HG03342 (cell line): ENCODE measurements at regions not wholly inside any gene's neighbourhood (a gene's known extent, or its start where the extent isn't known, plus 50 kb on each side); places are given as distances from the start of the nearest gene placed in this dataset.
"Not testable (repeated sequence)": the region's sequence is repeated elsewhere in the genome, so short reads cannot be mapped to it uniquely, and the experiment has no call there.

Experiments
- ATAC-seq: cut with Tn5 transposase; IDR thresholded peaks from one replicate; pipeline ENCODE4 v1.9.1; 2021; ENCODE audit warnings: mild to moderate bottlenecking, moderate library complexity; ENCODE audit not compliant: unreplicated experiment

DNA sequence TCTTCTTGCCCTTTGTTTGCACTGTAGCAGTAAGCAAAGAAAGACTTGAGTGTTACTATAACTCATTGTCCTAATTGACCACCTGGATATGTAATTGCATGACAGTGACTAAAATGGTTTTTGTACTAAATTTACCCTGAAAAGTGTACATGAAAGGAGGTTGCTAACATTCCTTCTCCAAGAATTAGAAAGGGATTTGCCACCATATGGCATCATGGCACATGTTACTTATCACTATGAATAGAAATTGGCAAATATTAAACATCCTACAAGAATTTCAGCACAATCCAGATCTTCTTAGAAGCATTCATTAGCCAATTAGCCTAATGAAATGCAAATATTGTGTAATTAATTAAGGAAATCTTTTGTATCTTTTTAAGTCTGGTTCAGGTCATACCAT lies 834.2 kb downstream of the STPG2 start:
- ATAC-seq = no peak

DNA sequence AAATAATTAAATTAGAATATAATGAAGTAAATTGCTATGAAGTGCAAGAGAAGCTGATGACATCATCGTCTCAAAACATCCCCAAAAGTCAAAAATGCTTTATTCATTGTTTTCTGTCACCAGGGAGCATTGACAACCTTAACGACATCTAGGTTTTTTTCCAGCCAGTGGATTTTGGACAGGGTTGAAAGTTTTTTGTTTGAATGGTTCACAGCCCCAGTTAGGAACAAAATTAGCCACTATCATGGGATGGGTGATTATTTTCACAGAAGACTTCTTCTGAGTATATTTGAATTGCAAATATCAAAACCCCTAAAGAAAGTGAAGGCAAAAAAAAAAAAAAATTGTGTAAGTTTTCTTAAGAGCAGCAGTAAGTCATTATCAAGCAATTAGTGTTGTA lies 826.1 kb downstream of the STPG2 start:
- no peak for ATAC-seq

DNA sequence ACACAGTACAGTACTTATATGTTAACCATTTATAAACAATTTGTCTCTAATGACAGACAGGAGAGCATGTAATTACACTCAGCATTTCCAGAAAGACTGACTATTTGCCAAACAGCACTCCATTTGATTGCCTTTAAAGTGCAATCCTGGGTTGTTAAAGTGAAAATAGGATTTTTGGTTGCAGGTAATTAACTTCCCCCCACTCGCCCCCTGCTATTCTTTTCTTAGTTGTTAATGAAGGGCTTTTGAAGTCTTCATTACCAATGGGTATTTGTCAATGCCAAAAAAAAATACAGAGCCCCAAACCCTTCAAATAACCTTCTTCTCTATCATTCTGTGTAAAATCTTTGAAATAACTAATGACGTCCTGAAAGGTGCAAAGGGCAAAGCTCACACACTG lies 825.6 kb downstream of the STPG2 start:
- no peak for ATAC-seq

DNA sequence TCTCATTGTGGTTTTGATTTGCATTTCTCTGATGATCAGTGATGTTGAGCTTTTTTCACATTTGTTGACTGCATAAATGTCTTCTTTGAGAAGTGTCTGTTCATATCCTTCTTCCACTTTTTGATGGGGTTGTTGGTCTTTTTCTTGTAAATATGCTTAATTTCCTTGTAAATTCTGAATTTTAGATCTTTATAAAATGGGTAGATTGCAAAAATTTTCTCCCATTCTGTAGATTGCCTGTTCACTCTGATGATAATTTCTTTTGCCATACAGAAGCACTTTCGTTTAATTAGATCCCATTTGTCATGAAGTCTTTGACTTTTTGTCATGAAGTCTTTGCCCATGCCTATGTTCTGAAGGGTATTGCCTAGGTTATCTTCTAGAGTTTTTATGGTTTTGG lies 817.5 kb downstream of the STPG2 start:
- ATAC-seq = not testable (repeated sequence)

DNA sequence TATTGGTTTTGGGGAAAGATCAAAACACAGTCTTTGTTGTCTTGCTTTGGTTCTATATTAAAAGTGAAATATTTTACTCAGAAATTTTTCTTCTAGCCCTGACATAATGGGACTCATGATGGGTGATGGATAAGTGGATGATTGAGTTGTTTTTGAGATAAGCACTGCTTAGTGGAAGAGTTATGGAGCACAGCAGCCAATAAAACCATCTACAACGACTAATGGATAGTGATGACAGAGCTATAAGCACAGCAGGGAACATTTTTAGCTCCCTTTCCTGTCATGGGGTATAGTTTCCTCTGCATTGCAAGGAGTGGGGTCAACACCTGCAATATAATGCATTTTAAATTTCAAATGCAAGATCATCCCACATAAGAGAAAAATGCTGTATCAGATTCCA lies 812.4 kb downstream of the STPG2 start:
- no peak for ATAC-seq

DNA sequence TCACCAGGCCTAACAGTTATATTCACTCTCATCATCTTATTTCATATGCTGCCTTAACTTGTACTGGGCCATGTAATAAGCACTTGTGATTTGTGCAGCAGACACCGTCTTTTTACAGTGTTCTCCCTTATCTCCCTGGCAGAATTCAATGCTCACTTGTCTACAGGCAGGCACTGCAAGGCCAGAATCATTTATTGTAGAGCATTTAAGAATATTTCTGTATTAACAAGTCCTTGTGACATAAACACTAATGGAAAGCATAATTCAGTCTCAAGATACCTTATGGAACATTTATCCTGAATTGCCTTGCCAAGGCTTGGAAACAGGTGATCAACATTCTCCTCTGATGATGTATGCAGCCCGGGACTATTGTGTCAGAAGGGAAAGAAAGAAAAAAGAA lies 808.9 kb downstream of the STPG2 start:
- no peak for ATAC-seq

DNA sequence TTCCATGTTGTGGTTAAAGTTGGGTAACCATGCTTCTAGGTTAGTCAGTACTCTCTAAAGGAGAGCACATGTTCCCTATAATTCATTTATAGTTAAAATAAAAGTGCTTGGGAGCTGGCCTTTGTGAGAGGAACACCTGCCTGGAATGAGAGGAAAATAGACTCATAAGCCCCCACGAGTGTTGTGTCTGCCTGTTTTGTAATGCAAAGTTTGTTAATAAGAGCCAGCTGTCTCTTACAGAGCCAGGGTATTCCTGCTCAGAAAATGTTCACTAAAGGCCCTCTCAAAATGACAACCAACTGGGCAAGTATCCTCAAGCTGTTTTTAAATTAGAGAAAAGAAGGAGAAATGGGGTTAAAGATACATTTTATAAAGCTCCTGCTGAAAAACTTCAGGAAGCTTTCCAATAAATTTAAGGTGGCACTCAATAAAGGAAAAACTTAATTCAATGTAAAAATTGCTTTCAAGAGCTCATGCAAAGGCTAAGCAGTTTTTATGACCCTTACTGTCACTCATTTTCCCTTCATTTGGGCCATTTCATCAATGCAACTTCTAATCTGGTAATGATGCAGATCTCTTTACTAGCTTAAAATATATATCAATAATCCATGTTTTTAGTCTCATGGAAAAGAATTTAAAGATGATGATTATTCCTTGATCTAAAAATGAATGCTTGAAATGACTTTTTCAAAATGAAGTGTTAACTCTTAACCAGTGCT lies 793.6 kb downstream of the STPG2 start:
- ATAC-seq = no peak

DNA sequence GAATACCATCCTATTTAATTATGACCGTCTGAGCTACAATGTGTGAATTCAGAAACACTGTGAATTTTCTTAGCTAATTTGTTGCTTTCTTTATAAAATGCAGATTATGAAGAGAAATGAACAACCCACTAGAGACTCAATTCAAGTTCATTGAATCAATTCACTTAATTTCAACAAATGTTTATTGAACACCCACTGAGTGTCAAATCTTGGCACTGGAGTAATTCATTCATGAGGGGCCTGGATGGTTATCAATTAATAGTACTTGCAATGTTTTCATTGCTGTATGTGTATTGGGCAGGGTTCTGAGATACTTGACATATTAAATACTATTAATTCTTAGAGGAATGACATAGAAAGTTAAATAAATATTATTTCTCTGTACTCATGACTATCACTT lies 789.4 kb downstream of the STPG2 start:
- ATAC-seq = no peak

DNA sequence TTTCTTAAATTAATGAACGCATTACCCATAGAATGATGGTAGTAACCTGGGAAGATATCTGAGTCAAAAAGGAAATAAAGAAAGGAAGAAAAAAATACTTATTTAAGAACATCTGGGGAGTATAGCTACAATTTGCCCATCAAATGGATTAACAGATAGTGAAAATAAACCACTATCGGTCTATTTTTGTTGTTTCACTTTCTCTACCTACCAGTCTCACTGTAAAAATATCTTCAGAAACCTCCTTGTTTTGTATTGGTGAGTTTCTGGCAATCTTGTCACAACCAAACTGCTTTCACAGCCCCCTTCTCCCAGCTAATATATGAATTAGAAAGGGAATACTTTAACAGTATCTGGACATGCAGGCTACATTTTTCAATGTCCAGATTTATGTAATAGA lies 783.5 kb downstream of the STPG2 start:
- no peak for ATAC-seq

DNA sequence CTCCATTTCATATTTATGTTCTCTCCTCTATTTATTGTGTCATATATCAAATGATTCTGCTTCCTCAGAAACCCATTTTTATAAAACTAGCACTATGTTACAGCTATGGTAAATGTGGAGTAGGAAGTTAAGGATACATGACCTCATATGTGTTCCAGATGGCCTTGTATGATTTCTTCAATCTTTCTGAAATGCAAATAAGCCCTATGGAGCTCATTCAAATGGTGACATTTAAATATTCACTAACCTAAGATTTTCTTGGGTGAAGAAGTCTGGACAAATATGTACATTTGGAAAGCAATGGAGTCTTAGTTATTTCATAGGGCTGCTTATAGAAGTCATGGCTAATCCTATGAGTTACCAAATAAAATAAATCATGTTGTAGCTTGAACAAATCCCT lies 782.5 kb downstream of the STPG2 start:
- ATAC-seq = no peak

DNA sequence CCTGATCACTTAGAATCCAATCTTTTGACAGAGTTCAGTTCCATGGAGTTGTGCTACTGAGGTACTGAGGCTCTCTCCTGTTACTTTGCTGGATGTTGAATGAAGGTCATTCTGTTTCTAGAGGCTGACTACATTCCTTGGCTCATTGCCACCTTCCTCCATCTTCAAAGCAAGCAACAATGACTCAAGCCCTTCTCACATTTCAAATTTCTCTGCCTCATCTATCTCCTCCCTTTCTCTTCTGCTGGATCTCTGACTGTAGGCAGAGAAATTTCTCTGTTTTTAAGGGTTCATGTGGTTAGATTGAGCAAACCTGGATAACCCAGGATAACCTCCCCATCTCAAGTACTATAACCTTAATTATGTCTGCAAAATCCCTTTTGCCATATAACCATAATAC lies 775.4 kb downstream of the STPG2 start:
- ATAC-seq = no peak

DNA sequence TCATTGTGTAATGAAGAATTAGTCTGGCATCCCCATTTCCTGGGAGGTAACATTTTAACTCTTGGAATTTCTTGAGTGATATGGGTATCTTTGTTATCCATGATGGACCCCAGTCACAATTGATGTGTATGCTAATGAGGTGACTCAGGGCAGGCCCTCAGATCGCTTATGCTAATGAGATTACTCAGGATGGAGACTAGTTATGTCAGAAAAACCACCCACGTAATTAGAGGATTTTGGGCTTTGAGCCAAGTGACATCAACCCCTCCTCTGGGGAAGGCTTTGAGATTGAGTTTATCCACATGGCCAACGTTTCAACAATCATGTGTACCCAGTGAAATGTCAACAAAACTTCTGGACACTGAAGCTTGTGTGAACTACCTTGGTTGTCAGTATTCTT lies 772.7 kb downstream of the STPG2 start:
- ATAC-seq = no peak

DNA sequence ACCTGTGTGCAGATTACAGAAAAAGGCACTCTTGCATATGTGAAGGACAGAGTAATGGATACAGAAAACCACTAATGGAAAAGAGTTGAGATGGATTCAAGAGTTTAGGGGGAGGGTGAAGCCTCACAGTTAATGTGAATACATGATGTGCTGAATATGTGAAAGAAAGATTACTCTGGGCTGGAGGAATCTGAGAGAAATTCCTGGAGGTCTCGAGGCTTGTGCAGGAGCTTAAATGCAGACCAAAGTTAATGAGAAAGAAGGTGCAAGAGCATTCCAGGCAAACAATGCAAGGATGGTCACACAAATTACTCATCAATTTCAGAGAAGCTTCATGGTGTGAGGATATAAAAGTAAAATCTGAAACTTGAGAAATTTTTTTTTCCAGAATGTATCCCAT lies 768.8 kb downstream of the STPG2 start:
- no peak for ATAC-seq

DNA sequence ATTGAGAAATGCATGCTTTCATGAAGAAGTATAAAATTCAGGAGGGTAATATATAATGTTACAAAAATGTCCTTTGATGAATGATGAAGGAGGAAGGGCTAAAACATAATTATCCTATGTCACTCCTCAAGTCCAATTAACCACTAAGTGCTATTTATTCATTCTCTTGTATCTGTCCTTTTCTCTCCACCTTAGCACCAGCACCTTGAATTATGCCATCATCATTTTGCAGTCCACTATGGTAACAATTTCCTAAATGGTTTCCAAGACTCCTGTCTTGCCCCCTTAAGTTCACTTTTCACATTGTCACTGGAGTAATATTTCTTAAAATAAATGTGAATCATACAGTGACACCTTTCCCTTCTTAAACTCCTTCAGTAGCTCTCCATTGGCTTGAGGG lies 756.3 kb downstream of the STPG2 start:
- ATAC-seq = no peak

DNA sequence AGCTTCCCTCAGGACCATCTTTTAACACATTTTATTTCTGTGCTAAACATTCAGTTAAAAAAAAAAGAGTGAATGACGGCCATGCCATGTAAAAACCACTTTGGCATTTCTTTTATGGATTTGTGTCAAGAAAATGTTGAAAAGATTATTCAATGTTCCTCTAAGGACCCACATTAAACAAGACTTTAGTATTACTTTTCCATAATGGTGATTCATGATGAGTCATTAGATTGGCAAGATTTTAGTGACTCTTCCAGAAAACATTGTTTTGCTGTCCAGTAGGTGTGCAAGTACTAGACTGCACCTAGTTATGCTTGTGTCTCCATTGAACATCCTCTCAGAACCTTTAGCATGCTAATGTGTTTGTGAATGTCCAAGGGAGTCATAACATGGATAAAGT lies 748.6 kb downstream of the STPG2 start:
- ATAC-seq = no peak

DNA sequence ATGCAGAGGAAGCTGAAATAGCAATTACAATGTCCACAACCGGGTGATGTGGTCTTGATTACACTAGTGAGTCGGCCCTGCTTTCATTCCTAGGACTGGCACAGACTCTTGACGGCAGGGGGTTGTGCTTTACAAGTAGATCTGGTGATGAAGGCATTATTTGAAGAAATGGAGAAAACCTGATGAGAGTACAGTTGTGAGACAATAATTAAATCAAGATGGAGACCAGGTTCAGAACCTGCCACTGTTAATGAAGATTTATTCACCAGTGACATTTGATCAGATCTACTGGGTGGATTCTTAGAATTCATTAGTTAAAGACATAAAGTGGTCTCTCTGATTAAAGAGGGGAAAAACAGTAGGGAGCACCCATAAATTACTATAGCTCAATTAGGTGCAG lies 747.2 kb downstream of the STPG2 start:
- no peak for ATAC-seq

DNA sequence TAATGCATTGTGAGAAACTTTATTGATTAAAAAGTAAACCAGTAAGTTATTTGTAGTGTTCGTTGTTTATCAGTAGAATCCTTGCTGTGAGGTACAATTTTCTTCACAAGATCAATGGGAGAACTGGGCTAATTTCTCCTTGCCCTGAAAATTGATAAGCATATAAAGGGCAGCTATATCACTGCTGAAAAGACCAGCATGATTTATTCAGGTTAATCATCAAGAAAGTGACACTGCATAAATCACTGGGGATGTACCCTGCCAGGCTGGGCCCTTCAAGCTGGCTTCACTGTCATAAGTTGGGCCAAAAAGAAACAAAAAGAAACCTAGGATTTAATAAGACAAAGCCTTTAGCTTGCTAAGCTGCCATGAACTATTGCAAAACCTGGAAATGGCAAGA lies 746.7 kb downstream of the STPG2 start:
- no peak for ATAC-seq

DNA sequence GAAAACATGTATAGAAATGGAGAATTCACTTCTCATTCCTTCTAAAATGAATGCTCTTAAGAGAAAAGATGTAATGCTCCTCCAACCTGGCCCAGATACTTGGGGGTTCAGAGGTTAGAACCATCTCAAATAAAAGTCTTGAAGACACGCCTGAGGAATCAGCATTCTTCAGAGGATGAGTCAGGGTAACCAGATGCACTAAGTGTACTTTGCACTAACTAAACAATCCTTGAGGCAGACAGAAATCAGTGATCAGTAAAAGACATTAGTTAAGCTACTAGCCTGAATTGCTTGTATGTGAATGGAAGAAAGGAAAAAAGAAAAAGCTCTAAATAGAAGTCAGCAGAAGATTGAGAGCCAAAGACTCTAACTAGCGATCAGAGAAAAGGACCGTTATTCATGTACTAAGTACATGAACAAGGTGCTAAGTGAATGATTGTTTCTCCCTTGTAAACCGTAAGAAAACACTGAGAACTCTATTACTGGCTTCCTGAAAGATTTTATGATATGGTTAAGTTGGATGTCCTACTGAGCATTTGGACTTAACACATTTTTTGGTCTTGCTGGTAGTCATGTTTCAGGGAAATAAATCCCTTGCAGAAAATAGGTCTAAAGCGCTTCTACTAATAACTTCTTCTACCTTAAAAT lies 738.3 kb downstream of the STPG2 start:
- no peak for ATAC-seq

DNA sequence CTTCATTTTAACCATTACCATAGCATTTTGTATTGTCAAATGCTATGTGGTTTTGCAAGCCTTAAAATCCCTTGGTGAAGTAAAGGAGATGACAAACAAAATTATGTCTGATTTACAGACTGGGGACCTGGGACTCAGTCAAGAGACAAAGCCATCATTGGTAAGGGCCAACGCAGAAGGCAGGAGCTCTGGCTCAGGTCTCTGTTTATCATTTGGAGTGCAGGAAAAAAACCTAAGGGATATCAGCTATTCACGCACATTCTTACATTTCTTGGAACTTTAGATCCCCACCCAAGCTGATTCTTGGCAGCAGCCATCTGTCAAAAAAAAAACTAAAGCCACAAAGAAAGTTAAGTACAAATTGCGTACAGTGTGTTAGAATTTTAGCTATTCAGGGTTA lies 731.9 kb downstream of the STPG2 start:
- no peak for ATAC-seq

DNA sequence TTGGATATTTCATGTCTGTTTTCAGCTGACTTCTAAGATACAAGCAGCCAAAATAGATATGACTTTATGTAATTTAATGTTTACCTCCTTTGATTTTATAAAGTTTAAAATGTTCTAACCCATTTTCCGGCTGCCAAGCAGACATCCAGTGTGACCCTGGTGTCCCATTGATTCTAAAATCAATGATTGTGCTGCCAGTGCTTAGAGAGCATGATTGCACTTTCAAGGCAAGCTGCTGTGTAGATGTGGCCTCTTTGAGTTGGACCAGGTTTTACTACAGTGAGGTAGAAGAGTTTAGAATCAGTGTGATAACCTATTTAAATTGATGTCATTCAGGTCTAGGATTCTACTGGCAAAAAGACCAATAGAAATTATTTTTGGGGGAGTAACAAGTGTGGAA lies 730.9 kb downstream of the STPG2 start:
- ATAC-seq = no peak

DNA sequence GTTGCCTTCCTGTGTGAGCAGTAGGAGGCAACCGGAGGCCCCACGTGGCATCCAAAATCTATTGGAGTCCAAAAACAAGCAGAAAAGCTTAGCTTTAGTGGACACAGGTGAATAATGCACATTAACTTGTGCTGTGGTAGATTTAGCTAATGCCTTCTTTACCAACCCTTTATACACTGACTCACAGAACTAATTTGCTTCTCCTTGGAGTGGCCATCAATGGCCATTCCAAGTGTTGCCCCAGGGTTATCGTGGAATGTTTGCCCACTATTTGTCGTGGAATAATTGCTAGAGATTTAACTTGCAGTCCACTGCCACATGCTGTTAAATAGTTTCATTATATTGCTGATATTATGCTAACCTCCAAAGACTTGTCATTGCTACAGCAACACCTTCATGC lies 729.1 kb downstream of the STPG2 start:
- no peak for ATAC-seq

DNA sequence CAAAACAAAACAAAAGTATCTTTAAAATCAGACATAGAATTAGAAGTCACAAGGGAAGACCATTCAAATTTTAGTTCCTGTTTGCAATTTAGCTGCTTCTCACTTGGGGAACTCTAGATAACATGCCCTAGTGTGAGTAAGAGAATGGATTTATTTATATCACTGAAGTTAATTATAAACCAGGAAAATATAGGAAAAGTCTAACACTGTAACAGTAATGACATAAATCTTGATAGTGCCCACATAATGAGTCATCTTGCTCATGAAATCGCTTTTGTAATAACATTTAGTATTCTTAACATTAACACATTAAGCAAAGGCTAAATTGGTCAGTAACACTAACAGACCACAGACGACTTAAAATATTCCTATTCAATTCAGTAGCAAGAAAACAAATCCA lies 710.7 kb downstream of the STPG2 start:
- ATAC-seq = no peak
